ENCODE measurements at regions not wholly inside any gene's neighbourhood (a gene's known extent, or its start where the extent isn't known, plus 50 kb on each side); places are given as distances from the start of the nearest gene placed in this dataset.

GRCh38 chr15:94745371-94745770 lies 514.0 kb downstream of the MCTP2 start:
- DNase-seq (ENCODE audit: extremely low read depth in 1 of 2, low read depth in 1 of 2) = no peak

GRCh38 chr15:94747510-94747909 lies 516.1 kb downstream of the MCTP2 start:
- no peak for DNase-seq (ENCODE audit: extremely low read depth in 1 of 2, low read depth in 1 of 2)

GRCh38 chr15:94749811-94750617 lies 518.7 kb downstream of the MCTP2 start:
- DNase-seq (ENCODE audit: extremely low read depth in 1 of 2, low read depth in 1 of 2) = no peak

GRCh38 chr15:94760348-94760747 lies 529.0 kb downstream of the MCTP2 start:
- no peak for DNase-seq (ENCODE audit: extremely low read depth in 1 of 2, low read depth in 1 of 2)

- DNase-seq (ENCODE audit: extremely low read depth in 1 of 2, low read depth in 1 of 2) = no peak
These were observed 530.2 kb downstream of the MCTP2 start for GRCh38 chr15:94761574-94761973.

GRCh38 chr15:94769089-94769488 lies 537.7 kb downstream of the MCTP2 start:
- DNase-seq (ENCODE audit: extremely low read depth in 1 of 2, low read depth in 1 of 2) = no peak

GRCh38 chr15:94770199-94770598 lies 538.8 kb downstream of the MCTP2 start:
- DNase-seq (ENCODE audit: extremely low read depth in 1 of 2, low read depth in 1 of 2) = no peak

- DNase-seq (ENCODE audit: extremely low read depth in 1 of 2, low read depth in 1 of 2) = no peak
These were observed 545.7 kb downstream of the MCTP2 start for GRCh38 chr15:94777037-94777436.

GRCh38 chr15:94778840-94779239 lies 547.5 kb downstream of the MCTP2 start:
- DNase-seq (ENCODE audit: extremely low read depth in 1 of 2, low read depth in 1 of 2) = no peak

GRCh38 chr15:94780166-94780565 lies 548.8 kb downstream of the MCTP2 start:
- DNase-seq (ENCODE audit: extremely low read depth in 1 of 2, low read depth in 1 of 2) = no peak

GRCh38 chr15:94785091-94785490 lies 553.7 kb downstream of the MCTP2 start:
- no peak for DNase-seq (ENCODE audit: extremely low read depth in 1 of 2, low read depth in 1 of 2)

- DNase-seq (ENCODE audit: extremely low read depth in 1 of 2, low read depth in 1 of 2) = no peak
These were observed 559.6 kb downstream of the MCTP2 start for GRCh38 chr15:94791008-94791407.

GRCh38 chr15:94791510-94791909 lies 560.1 kb downstream of the MCTP2 start:
- DNase-seq (ENCODE audit: extremely low read depth in 1 of 2, low read depth in 1 of 2) = no peak

GRCh38 chr15:94792196-94792595 lies 560.8 kb downstream of the MCTP2 start:
- DNase-seq (ENCODE audit: extremely low read depth in 1 of 2, low read depth in 1 of 2) = no peak

- DNase-seq (ENCODE audit: extremely low read depth in 1 of 2, low read depth in 1 of 2) = no peak
These were observed 561.8 kb downstream of the MCTP2 start for GRCh38 chr15:94793207-94793606.

- no peak for DNase-seq (ENCODE audit: extremely low read depth in 1 of 2, low read depth in 1 of 2)
These were observed 562.3 kb downstream of the MCTP2 start for GRCh38 chr15:94793641-94794040.

GRCh38 chr15:94804613-94805012 lies 573.3 kb downstream of the MCTP2 start:
- DNase-seq (ENCODE audit: extremely low read depth in 1 of 2, low read depth in 1 of 2) = no peak

GRCh38 chr15:94815110-94815731 lies 583.9 kb downstream of the MCTP2 start:
- no peak for DNase-seq (ENCODE audit: extremely low read depth in 1 of 2, low read depth in 1 of 2)

GRCh38 chr15:94815914-94816313 lies 584.6 kb downstream of the MCTP2 start:
- DNase-seq (ENCODE audit: extremely low read depth in 1 of 2, low read depth in 1 of 2) = no peak

GRCh38 chr15:94829887-94830884 lies 598.8 kb downstream of the MCTP2 start:
- DNase-seq (ENCODE audit: extremely low read depth in 1 of 2, low read depth in 1 of 2) = no peak

- no peak for DNase-seq (ENCODE audit: extremely low read depth in 1 of 2, low read depth in 1 of 2)
These were observed 602.6 kb downstream of the MCTP2 start for GRCh38 chr15:94834000-94834399.

Measured in activated CD8-positive, alpha-beta memory T cell treated with anti-CD3 and anti-CD28 coated beads for 1 hour (primary cell).